ENCODE measurements at regions not wholly inside any gene's neighbourhood (a gene's known extent, or its start where the extent isn't known, plus 50 kb on each side); places are given as distances from the start of the nearest gene placed in this dataset.

GRCh38 chr2:180523621-180524340 is 456.6 kb upstream of the UBE2E3 start:
- DNase-seq = no peak

GRCh38 chr2:180520921-180521581 is 459.4 kb upstream of the UBE2E3 start:
- DNase-seq = no peak

GRCh38 chr2:180520206-180520605 is 460.2 kb upstream of the UBE2E3 start:
- no peak for DNase-seq

GRCh38 chr2:180519276-180519675 is 461.1 kb upstream of the UBE2E3 start:
- DNase-seq = no peak

- no peak for DNase-seq
Measured at GRCh38 chr2:180516232-180516631, 464.2 kb upstream of the UBE2E3 start.

GRCh38 chr2:180513389-180513788 is 467.0 kb upstream of the UBE2E3 start:
- DNase-seq = no peak

- DNase-seq = no peak
Measured at GRCh38 chr2:180508458-180508857, 471.9 kb upstream of the UBE2E3 start.

GRCh38 chr2:180507028-180507427 is 473.4 kb upstream of the UBE2E3 start:
- DNase-seq = no peak

- no peak for DNase-seq
Measured at GRCh38 chr2:180505203-180505602, 475.2 kb upstream of the UBE2E3 start.

- no peak for DNase-seq
Measured at GRCh38 chr2:180497621-180498152, 482.7 kb upstream of the UBE2E3 start.

- no peak for DNase-seq
Measured at GRCh38 chr2:180495606-180496005, 484.8 kb upstream of the UBE2E3 start.

GRCh38 chr2:180494286-180494685 is 486.1 kb upstream of the UBE2E3 start:
- DNase-seq = no peak

GRCh38 chr2:180482696-180483095 is 475.6 kb upstream of the CWC22 start:
- DNase-seq = no peak

- DNase-seq = no peak
Measured at GRCh38 chr2:180481998-180482397, 474.9 kb upstream of the CWC22 start.

- DNase-seq = no peak
Measured at GRCh38 chr2:180478883-180479282, 471.8 kb upstream of the CWC22 start.

- no peak for DNase-seq
Measured at GRCh38 chr2:180474716-180475115, 467.6 kb upstream of the CWC22 start.

GRCh38 chr2:180473456-180473855 is 466.4 kb upstream of the CWC22 start:
- no peak for DNase-seq

- no peak for DNase-seq
Measured at GRCh38 chr2:180472133-180472532, 465.0 kb upstream of the CWC22 start.

- no peak for DNase-seq
Measured at GRCh38 chr2:180463608-180464007, 456.5 kb upstream of the CWC22 start.

- DNase-seq = no peak
Measured at GRCh38 chr2:180461761-180462160, 454.7 kb upstream of the CWC22 start.

GRCh38 chr2:180456801-180457200 is 449.7 kb upstream of the CWC22 start:
- DNase-seq = no peak

GRCh38 chr2:180450841-180451240 is 443.7 kb upstream of the CWC22 start:
- no peak for DNase-seq

- no peak for DNase-seq
Measured at GRCh38 chr2:180449171-180449915, 442.2 kb upstream of the CWC22 start.

- no peak for DNase-seq
Measured at GRCh38 chr2:180446492-180446891, 439.4 kb upstream of the CWC22 start.

All from effector CD4-positive, alpha-beta T cell (primary cell).